Spleen (tissue), 11 donors: ENCODE measurements at regions not wholly inside any gene's neighbourhood (a gene's known extent, or its start where the extent isn't known, plus 50 kb on each side); places are given as distances from the start of the nearest gene placed in this dataset.

ENCODE experiments used
- DNase-seq: peaks from one replicate; pipeline ENCODE4 v3.0.0-alpha.2; 2020
- H3K27ac ChIP-seq, 8 donors: fragments of 200-600 bp; sonication (generic) in 7 of 8; 1 replicate in 4 of 8; 2 replicates in 4 of 8; pipeline versions ENCODE4 v1.5.0 to v1.8.0; 2016 to 2021; ENCODE audit warnings: inconsistent platforms in 4 of 8, mild to moderate bottlenecking in 4 of 8, moderate library complexity in 1 of 8
- H3K27me3 ChIP-seq, 7 donors: fragments of 200-600 bp; sonication (generic) in 6 of 7; replicated peaks in 1 of 7; 1 replicate in 4 of 7; 2 replicates in 3 of 7; pipeline versions ENCODE4 v1.5.0 to v1.8.0; 2016 to 2021; ENCODE audit warnings: inconsistent platforms in 3 of 7, mild to moderate bottlenecking in 1 of 7
- H3K36me3 ChIP-seq, 6 donors: fragments of 200-600 bp; sonication (generic) in 5 of 6; 1 replicate in 4 of 6; 2 replicates in 2 of 6; pipeline versions ENCODE4 v1.5.0 to v1.8.0; 2016 to 2021; ENCODE audit warnings: inconsistent platforms in 2 of 6
- H3K4me1 ChIP-seq, 6 donors: fragments of 200-600 bp; sonication (generic) in 5 of 6; 1 replicate in 3 of 6; 2 replicates in 3 of 6; pipeline versions ENCODE4 v1.5.0 to v1.8.0; 2016 to 2021; ENCODE audit warnings: inconsistent platforms in 3 of 6
- H3K4me3 ChIP-seq, 8 donors: fragments of 200-600 bp; sonication (generic) in 7 of 8; 1 replicate in 4 of 8; 2 replicates in 4 of 8; pipeline versions ENCODE4 v1.5.0 to v1.8.0; 2016 to 2021; ENCODE audit warnings: inconsistent platforms in 4 of 8, mild to moderate bottlenecking in 4 of 8, moderate library complexity in 2 of 8
- H3K9me3 ChIP-seq, 8 donors: fragments of 200-600 bp; sonication (generic) in 7 of 8; 1 replicate in 4 of 8; 2 replicates in 4 of 8; pipeline versions ENCODE4 v1.5.0 to v1.8.0; 2016 to 2021; ENCODE audit warnings: inconsistent platforms in 4 of 8
- POLR2A ChIP-seq, 3 donors: fragments of 450-650 bp; IDR thresholded peaks; one replicate each; pipeline ENCODE4 v1.5.1; 2017; ENCODE audit warnings: antibody characterized with exemption in 3 of 3, mild to moderate bottlenecking in 1 of 3
- POLR2AphosphoS5 ChIP-seq, 3 donors: sonication (generic); formaldehyde crosslinking; IDR thresholded peaks; one replicate each; pipeline ENCODE4 v1.5.1; 2017; ENCODE audit warnings: antibody characterized with exemption in 3 of 3
- WGBS, 5 donors: extraction: QIAGEN DNeasy Blood & Tissue Kit in 3 of 5; methylation state at CpG; one replicate each; pipeline versions ENCODE4 v1.1.5 to v1.1.7; 2013 to 2018; 5-methylcytosine and 5-hydroxymethylcytosine counted together
- intact Hi-C: fragments of 100-400 bp; cut with DNase I; formaldehyde crosslinking; loops from one replicate; pipeline ENCODE4 v1.15.0; 2023; ENCODE audit warnings: low total_unique reads
- TF ChIP-seq, protein P1 (sequence below), 11 experiments: fragments of 200-600 bp in 7 of 11; fragments of 450-650 bp in 4 of 11; sonication (generic) in 4 of 11; IDR thresholded peaks in 8 of 11; conservative IDR thresholded peaks in 3 of 11; 1 replicate in 7 of 11; 2 replicates in 4 of 11; pipeline versions ENCODE4 v1.4.0 to v1.8.0; 2016 to 2021; ENCODE audit warnings: antibody characterized with exemption in 11 of 11, inconsistent platforms in 4 of 11, mild to moderate bottlenecking in 1 of 11
- donor health status: healthy with polysubstance abuse.
- donor health status: DM: no; HTN: no; CAD: no; lungs with moderate emphysema.
- donor health status: DM: no; HTN: no; CAD: no.
- donor health status: Bipolar disorder and iron deficiency.
- donor health status: healthy.
- donor health status: DM: no; HTN: no; CAD: no.
- donor health status: DM: yes; HTN: yes; CAD: no.

GRCh38 chr13:65473196-65473595 lies 1756.9 kb downstream of the PCDH9 start:
- no peaks in the 10 kb centered on the region for H3K36me3 ChIP-seq
- TF ChIP-seq, protein P1, sequence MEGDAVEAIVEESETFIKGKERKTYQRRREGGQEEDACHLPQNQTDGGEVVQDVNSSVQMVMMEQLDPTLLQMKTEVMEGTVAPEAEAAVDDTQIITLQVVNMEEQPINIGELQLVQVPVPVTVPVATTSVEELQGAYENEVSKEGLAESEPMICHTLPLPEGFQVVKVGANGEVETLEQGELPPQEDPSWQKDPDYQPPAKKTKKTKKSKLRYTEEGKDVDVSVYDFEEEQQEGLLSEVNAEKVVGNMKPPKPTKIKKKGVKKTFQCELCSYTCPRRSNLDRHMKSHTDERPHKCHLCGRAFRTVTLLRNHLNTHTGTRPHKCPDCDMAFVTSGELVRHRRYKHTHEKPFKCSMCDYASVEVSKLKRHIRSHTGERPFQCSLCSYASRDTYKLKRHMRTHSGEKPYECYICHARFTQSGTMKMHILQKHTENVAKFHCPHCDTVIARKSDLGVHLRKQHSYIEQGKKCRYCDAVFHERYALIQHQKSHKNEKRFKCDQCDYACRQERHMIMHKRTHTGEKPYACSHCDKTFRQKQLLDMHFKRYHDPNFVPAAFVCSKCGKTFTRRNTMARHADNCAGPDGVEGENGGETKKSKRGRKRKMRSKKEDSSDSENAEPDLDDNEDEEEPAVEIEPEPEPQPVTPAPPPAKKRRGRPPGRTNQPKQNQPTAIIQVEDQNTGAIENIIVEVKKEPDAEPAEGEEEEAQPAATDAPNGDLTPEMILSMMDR (IDR thresholded peaks at IDR 0.05 in 8 of 11, conservative IDR thresholded peaks at IDR 0.05 in 3 of 11), result no peak
- TF ChIP-seq POLR2AphosphoS5 (IDR thresholded peaks at IDR 0.05) (no peak), POLR2A (IDR thresholded peaks at IDR 0.05) (no peak)
- H3K27ac ChIP-seq, result no peak overlapping the region
- WGBS, 5 donors, result 90 to 98% (median 94%) methylated on average over 1 of the region's 1 CpG
- no peak overlapping the region for H3K4me3 ChIP-seq
- intact Hi-C loops, result no loop called here
- no peak for DNase-seq
- H3K4me1 ChIP-seq, result no peaks in the 10 kb centered on the region
- H3K27me3 ChIP-seq, result no peaks in the 10 kb centered on the region
- no peaks in the 10 kb centered on the region for H3K9me3 ChIP-seq

DNA sequence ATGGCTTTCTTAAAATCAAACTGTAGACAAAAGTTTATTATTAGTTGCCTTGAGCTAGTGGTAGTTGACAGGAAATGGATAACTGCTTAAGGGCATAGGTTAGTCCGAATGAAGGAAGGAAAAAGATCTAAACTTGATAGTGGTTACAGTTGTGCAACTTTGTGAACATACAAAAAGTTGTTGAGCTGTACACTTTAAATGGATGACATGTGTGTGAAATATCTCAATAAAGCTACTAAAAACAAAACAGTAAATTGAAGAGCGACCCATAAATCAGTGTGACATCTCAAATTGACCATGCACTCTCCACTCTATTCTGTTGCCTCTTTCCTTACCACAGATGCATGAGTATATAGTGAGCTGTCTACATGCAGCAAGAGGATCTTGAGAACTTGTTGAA lies 1757.8 kb downstream of the PCDH9 start:
- TF ChIP-seq, protein P1 (IDR thresholded peaks at IDR 0.05 in 8 of 11, conservative IDR thresholded peaks at IDR 0.05 in 3 of 11), result no peak
- TF ChIP-seq POLR2A (IDR thresholded peaks at IDR 0.05) (no peak), POLR2AphosphoS5 (IDR thresholded peaks at IDR 0.05) (no peak)
- Histone ChIP-seq H3K27me3 (no peaks in the 10 kb centered on the region), H3K4me1 (no peaks in the 10 kb centered on the region), H3K4me3 (no peak overlapping the region), H3K27ac (no peak overlapping the region), H3K36me3 (no peaks in the 10 kb centered on the region), H3K9me3 (peaks cover 0 to 2% (median 0%) of the 10 kb centered on the region in 8 donors)
- DNase-seq, result no peak
- intact Hi-C loops, result no loop called here
- WGBS, 5 donors, result 39 to 57% (median 52%) methylated on average over 2 of the region's 2 CpGs

DNA sequence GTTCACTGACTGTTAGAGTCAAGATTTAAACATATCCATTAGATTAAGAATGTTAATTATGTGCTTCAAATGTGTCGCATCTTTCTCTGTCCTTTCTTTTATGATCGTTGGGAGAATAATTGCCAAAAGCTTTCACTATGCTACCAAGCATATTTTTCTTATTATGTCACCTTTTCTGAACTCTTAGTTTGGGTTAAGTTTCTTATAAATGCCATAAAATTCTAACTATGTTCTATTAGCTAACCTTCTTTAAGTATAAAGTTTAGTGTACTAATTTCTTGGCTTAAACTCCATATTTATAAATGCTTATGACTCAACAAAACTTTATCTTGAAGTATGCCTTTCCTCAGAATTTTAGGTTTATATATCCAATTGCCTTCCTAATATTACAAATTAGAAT lies 1759.4 kb downstream of the PCDH9 start:
- Histone ChIP-seq H3K36me3 (no peaks in the 10 kb centered on the region), H3K27ac (no peak overlapping the region), H3K4me1 (no peaks in the 10 kb centered on the region), H3K9me3 (peaks cover 0 to 9% (median 0%) of the 10 kb centered on the region in 8 donors), H3K4me3 (no peak overlapping the region), H3K27me3 (no peaks in the 10 kb centered on the region)
- TF ChIP-seq POLR2AphosphoS5 (IDR thresholded peaks at IDR 0.05) (no peak), POLR2A (IDR thresholded peaks at IDR 0.05) (no peak)
- TF ChIP-seq, protein P1 (IDR thresholded peaks at IDR 0.05 in 8 of 11, conservative IDR thresholded peaks at IDR 0.05 in 3 of 11), result no peak
- no peak for DNase-seq
- 69 to 84% (median 80%) methylated on average over 2 of the region's 2 CpGs for WGBS, 5 donors
- intact Hi-C loops, result no loop called here

DNA sequence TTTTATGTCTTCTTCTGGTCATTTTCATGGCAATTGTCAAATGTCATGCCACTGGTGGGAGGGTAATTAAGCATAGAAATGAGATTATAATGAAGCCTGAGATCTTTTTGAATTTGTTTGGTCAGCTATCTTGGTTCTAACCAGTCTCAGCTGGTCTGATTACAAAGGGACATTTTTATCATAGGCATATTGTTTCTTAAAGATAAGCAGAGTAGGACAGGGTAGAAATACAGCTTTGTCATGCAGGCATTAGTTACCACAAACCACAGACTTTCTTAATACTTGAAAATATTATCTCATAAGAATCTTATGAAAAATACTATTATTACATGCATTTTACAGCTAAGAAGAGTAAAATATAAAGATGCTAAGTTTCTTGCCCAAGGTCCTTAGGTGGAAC lies 1761.5 kb downstream of the PCDH9 start:
- no peaks in the 10 kb centered on the region for H3K36me3 ChIP-seq
- TF ChIP-seq POLR2A (IDR thresholded peaks at IDR 0.05) (no peak), POLR2AphosphoS5 (IDR thresholded peaks at IDR 0.05) (no peak)
- TF ChIP-seq, protein P1 (IDR thresholded peaks at IDR 0.05 in 8 of 11, conservative IDR thresholded peaks at IDR 0.05 in 3 of 11), result no peak
- intact Hi-C loops, result no loop called here
- H3K27me3 ChIP-seq, result no peaks in the 10 kb centered on the region
- H3K27ac ChIP-seq, result no peak overlapping the region
- no peak for DNase-seq
- H3K9me3 ChIP-seq, result peaks cover 0 to 9% (median 0%) of the 10 kb centered on the region in 8 donors
- no peaks in the 10 kb centered on the region for H3K4me1 ChIP-seq
- H3K4me3 ChIP-seq, result no peak overlapping the region
